Epidermal melanocyte (primary cell): ENCODE measurements at regions not wholly inside any gene's neighbourhood (a gene's known extent, or its start where the extent isn't known, plus 50 kb on each side); places are given as distances from the start of the nearest gene placed in this dataset.
"Not testable (repeated sequence)": the region's sequence is repeated elsewhere in the genome, so short reads cannot be mapped to it uniquely, and the experiment has no call there.

Experiments
- DNase-seq: peaks from one replicate; pipeline ENCODE4 v3.0.0; 2011; ENCODE audit warnings: low spot score; ENCODE audit not compliant: insufficient read length

- no peak for DNase-seq
These were observed 294.0 kb upstream of the VWC2 start for GRCh38 chr7:49479441-49479840.

GRCh38 chr7:49479936-49480544 is 293.4 kb upstream of the VWC2 start:
- DNase-seq = no peak

- no peak for DNase-seq
These were observed 292.4 kb upstream of the VWC2 start for GRCh38 chr7:49481075-49481474.

DNA sequence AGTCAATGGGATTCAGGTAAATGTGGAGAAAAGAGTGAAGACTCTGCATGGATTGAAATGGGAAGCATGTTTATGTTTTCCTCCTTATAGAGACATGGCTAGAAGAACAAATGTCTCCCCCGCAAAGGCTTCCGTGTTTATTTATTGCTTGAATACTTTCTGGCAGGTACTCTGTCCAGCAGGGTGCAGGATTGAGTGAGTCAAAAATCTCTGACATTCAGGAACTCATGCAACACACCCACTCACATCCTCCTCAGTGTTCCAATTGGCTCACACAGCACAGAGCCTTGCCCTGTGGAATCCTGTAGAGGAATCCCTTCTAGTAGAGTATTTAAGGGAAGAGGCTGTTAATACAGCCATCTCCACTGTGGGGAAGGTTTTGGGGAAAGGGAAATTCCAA is 290.3 kb upstream of the VWC2 start:
- DNase-seq = no peak

GRCh38 chr7:49486974-49487829 is 286.2 kb upstream of the VWC2 start:
- DNase-seq = no peak

GRCh38 chr7:49487830-49488140 is 285.7 kb upstream of the VWC2 start:
- DNase-seq = no peak

GRCh38 chr7:49488573-49488972 is 284.9 kb upstream of the VWC2 start:
- no peak for DNase-seq

DNA sequence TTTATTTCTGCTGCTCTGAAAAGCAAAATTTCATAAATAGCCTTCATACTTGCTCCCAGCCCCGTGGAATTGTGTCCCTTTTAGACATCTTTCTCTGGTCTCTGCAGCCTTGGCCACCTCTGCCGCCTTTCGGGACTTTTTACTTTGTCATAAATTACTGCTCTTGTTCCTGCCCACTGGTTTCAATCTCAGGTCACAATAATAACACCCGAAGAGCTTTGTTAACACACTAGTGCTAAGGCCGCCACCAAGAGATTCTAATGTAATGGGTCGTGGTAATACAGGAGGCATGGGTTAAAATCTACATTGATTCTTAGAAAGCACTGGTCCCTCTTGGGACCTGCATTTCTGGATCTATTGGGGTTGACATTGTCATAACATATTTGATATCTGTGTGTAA is 276.0 kb upstream of the VWC2 start:
- DNase-seq = no peak

- no peak for DNase-seq
These were observed 272.7 kb upstream of the VWC2 start for GRCh38 chr7:49500741-49501140.

DNA sequence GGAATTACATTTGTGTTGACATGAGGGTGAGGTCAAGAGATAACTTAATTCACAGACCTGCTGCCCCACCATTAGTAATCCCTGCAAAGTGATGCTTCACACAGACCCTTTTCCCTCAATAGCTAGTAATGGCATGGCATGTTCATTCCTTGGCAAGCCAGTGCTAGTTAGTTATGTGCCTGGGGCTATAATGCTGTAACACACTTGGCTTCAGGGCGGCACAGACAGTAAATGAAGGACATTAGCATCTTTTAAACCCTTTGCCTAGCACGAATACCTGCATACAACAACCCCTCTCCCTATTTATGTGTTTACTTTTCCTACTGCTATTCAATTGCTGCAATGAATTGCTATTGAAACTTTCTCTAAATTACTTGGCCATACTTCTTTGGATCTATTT is 266.2 kb upstream of the VWC2 start:
- DNase-seq = not testable (repeated sequence)

DNA sequence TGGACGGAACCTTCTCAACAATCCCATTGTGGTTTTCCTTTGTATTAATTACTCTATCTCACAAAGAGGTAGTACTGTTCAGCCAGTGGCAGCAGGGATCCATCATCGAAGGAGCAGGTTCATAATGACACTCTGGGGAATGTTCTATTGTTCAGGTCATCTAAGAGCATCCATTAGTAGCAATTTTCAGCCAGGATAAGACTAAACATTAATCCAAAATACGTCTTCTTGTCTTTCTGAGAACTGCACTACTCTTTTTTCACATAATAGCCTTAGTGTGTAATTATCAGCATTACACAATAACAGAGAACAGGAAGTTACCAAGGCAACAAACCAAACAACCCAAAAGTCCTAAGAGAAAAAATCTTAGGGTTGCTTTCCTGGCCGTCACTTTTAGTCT is 259.5 kb upstream of the VWC2 start:
- no peak for DNase-seq

GRCh38 chr7:49520951-49521350 is 252.5 kb upstream of the VWC2 start:
- no peak for DNase-seq

DNA sequence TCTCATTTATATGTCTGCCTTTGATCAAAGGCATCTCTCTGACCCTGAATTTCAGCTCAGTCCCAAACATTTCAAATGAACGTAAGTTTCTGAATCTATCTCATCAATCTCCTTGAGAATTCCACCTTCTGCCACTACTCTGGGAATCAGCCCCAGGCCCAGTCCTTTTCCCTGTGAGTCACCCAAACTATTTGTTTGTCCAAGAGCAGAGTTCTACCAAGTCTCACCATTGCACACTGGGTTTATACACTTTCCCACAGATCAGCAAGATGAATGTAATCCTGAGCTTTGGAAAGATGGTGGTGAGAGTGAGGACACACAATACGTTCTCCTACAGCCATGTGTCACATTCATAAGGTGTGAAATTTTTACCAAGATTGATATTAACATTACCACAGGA is 251.3 kb upstream of the VWC2 start:
- no peak for DNase-seq

- no peak for DNase-seq
These were observed 249.6 kb upstream of the VWC2 start for GRCh38 chr7:49523870-49524269.

GRCh38 chr7:49527182-49527581 is 246.3 kb upstream of the VWC2 start:
- no peak for DNase-seq

DNA sequence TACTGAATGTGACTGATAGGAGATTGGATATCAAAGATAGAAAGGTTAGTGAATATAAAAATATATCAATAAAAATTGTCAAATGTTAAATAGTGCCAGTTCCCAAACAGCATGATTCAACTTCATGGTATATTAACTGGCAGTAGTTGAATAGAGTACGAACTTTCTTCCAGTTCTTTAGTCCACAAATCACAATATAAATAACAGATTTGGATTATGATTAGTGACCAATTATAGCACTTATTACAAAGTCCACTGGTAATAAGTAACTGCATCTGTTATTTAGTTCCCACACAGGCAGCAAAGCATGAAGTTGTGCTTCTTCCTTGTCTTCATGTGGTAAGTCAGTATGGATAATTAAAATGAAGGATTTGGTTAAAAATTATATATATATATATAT is 243.0 kb upstream of the VWC2 start:
- no peak for DNase-seq

- no peak for DNase-seq
These were observed 209.6 kb upstream of the VWC2 start for GRCh38 chr7:49563693-49564378.

GRCh38 chr7:49564379-49564714 is 209.1 kb upstream of the VWC2 start:
- DNase-seq = no peak

- DNase-seq = no peak
These were observed 195.9 kb upstream of the VWC2 start for GRCh38 chr7:49577576-49577975.

DNA sequence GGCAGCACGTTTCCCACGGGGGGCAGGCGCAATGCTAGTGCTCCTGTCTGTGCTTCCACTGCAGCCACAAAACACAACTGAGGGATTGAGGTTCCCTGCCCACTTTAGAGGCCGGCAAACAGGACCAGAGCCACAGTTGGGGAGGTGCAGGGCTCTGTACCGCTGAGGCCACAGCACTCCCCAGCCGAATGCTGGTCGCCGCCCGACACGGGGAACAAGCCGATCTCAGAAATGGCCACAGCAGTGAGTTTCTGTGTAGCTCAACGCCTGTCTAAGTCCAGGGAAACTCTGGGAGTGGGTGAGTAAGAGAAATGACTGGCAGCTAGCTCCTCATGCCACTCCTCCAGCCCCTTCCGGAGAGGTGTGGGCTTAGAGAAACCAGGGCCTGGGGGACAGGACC is 194.0 kb upstream of the VWC2 start:
- DNase-seq = no peak

DNA sequence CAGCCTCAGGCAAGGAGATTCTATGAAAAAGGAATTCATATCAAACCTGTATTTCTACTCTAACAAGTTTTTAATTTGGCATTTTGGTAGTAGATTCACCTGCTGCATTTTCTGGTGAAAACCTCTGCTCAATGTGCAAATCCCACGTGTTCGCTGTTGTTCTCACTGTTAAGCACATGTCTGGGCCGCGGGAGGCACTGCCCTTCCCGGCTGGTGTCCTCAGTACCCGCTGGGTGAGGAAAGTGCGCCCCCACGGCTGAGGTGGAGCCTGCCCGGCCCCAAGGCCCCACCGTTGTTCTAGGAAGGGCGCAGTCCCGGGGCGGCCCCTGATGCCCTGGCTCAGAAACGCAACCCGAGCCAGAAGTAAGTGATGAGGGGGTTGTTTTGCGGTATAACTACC is 193.4 kb upstream of the VWC2 start:
- DNase-seq = no peak

- no peak for DNase-seq
These were observed 192.7 kb upstream of the VWC2 start for GRCh38 chr7:49580761-49581160.

DNA sequence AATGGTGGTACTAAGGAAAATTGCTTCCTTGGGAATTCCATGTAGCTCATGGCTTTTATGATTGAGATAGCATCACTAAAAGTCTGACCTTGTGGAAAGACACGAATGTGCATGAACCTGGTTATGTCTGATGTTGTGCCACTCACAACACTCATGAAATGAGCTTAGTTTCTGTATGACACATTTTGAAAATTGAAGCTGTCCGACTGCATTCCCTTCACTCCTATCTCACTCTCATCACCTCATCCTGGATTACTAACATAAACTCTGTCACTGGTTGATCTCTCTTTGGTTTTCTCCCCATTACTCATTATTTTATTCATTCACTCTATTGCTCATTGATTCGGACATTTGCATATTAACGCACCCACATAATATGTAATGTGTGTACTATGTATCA is 190.0 kb upstream of the VWC2 start:
- no peak for DNase-seq
